ENCODE measurements at regions not wholly inside any gene's neighbourhood (a gene's known extent, or its start where the extent isn't known, plus 50 kb on each side); places are given as distances from the start of the nearest gene placed in this dataset.

- TF ChIP-seq CTCF (IDR thresholded peaks at IDR 0.05; ENCODE audit: insufficient read depth, low read depth, low read length): no peak
- CTCF ChIA-PET: interaction anchor here (0.6 to 1.0 kb wide), 3 partner anchors 13 to 1551 kb away, joined by 3 read pairs; no protein-coding TSS in a partner anchor
- no peaks in the 10 kb centered on the region for H3K36me3 ChIP-seq (ENCODE audit: control insufficient read depth, insufficient read depth, low read length)
- H3K27me3 ChIP-seq (ENCODE audit: control insufficient read depth, insufficient read depth, low read length): no peaks in the 10 kb centered on the region
- DNase-seq (ENCODE audit: low read depth): no peak
- no peak overlapping the region for H3K4me3 ChIP-seq (ENCODE audit: low read depth, low read length)
- POLR2A ChIA-PET: no interaction called here
These were observed 125.4 kb upstream of the ZNF507 start for GRCh38 chr19:32219881-32220472.

- CTCF ChIA-PET: interaction anchor here (1.7 kb wide), 1 partner anchor 1435 kb away, joined by 5 read pairs; no protein-coding TSS in a partner anchor
These were observed 124.5 kb upstream of the ZNF507 start for GRCh38 chr19:32220951-32221350.

GRCh38 chr19:32222556-32222955, 122.9 kb upstream of the ZNF507 start:
- no peaks in the 10 kb centered on the region for H3K27me3 ChIP-seq (ENCODE audit: control insufficient read depth, insufficient read depth, low read length)
- POLR2A ChIA-PET: no interaction called here
- no peak for TF ChIP-seq CTCF (IDR thresholded peaks at IDR 0.05; ENCODE audit: insufficient read depth, low read depth, low read length)
- no peak overlapping the region for H3K4me3 ChIP-seq (ENCODE audit: low read depth, low read length)
- no peaks in the 10 kb centered on the region for H3K36me3 ChIP-seq (ENCODE audit: control insufficient read depth, insufficient read depth, low read length)
- no peak for DNase-seq (ENCODE audit: low read depth)
- CTCF ChIA-PET: interaction anchor here (0.6 to 3.8 kb wide), 3 partner anchors 1168 to 1540 kb away, joined by 3 to 40 read pairs (median 5); no protein-coding TSS in a partner anchor

More at GRCh38 chr19:32220951-32221350, 124.5 kb upstream of the ZNF507 start:
- POLR2A ChIA-PET: no interaction called here
- H3K36me3 ChIP-seq (ENCODE audit: control insufficient read depth, insufficient read depth, low read length): no peaks in the 10 kb centered on the region
- no peak for TF ChIP-seq CTCF (IDR thresholded peaks at IDR 0.05; ENCODE audit: insufficient read depth, low read depth, low read length)
- H3K4me3 ChIP-seq (ENCODE audit: low read depth, low read length): no peak overlapping the region
- DNase-seq (ENCODE audit: low read depth): no peak
- H3K27me3 ChIP-seq (ENCODE audit: control insufficient read depth, insufficient read depth, low read length): no peaks in the 10 kb centered on the region

- no peaks in the 10 kb centered on the region for H3K27me3 ChIP-seq (ENCODE audit: control insufficient read depth, insufficient read depth, low read length)
- H3K36me3 ChIP-seq (ENCODE audit: control insufficient read depth, insufficient read depth, low read length): no peaks in the 10 kb centered on the region
- no peak overlapping the region for H3K4me3 ChIP-seq (ENCODE audit: low read depth, low read length)
- no peak for DNase-seq (ENCODE audit: low read depth)
- POLR2A ChIA-PET: no interaction called here
- TF ChIP-seq CTCF (IDR thresholded peaks at IDR 0.05; ENCODE audit: insufficient read depth, low read depth, low read length): no peak
- CTCF ChIA-PET: interaction anchor here (0.9 to 3.8 kb wide), 10 partner anchors 9 to 1556 kb away, joined by 3 to 40 read pairs (median 14); no protein-coding TSS in a partner anchor
These were observed 122.3 kb upstream of the ZNF507 start for GRCh38 chr19:32223106-32223505.

GRCh38 chr19:32223595-32224370, 121.6 kb upstream of the ZNF507 start:
- no peak for TF ChIP-seq CTCF (IDR thresholded peaks at IDR 0.05; ENCODE audit: insufficient read depth, low read depth, low read length)
- CTCF ChIA-PET: interaction anchor here (0.5 to 3.8 kb wide), 33 partner anchors 8 to 1987 kb away, joined by 3 to 40 read pairs (median 4); no protein-coding TSS in a partner anchor
- POLR2A ChIA-PET: no interaction called here
- Histone ChIP-seq H3K4me3 (ENCODE audit: low read depth, low read length) (no peak overlapping the region), H3K36me3 (ENCODE audit: control insufficient read depth, insufficient read depth, low read length) (no peaks in the 10 kb centered on the region), H3K27me3 (ENCODE audit: control insufficient read depth, insufficient read depth, low read length) (no peaks in the 10 kb centered on the region)
- no peak for DNase-seq (ENCODE audit: low read depth)

Measured in BJ (cell line).